AG09309 (cell line): ENCODE measurements at regions not wholly inside any gene's neighbourhood (a gene's known extent, or its start where the extent isn't known, plus 50 kb on each side); places are given as distances from the start of the nearest gene placed in this dataset.

Experiments used
- DNase-seq: peaks from one replicate; pipeline ENCODE4 v3.0.0-alpha.2; 2010; ENCODE audit warnings: low read depth
- H3K4me3 ChIP-seq: 2 replicates; pipeline ENCODE4 v1.5.1; 2011; ENCODE audit warnings: mild to moderate bottlenecking, low read depth, low read length, moderate library complexity; ENCODE audit not compliant: control insufficient read depth
- CTCF ChIP-seq: IDR thresholded peaks from 2 replicates; pipeline ENCODE4 v1.5.1; 2011; ENCODE audit warnings: mild to moderate bottlenecking, low read depth, low read length, inconsistent platforms; ENCODE audit not compliant: insufficient read depth, control insufficient read depth; ENCODE audit errors: missing control alignments

DNA sequence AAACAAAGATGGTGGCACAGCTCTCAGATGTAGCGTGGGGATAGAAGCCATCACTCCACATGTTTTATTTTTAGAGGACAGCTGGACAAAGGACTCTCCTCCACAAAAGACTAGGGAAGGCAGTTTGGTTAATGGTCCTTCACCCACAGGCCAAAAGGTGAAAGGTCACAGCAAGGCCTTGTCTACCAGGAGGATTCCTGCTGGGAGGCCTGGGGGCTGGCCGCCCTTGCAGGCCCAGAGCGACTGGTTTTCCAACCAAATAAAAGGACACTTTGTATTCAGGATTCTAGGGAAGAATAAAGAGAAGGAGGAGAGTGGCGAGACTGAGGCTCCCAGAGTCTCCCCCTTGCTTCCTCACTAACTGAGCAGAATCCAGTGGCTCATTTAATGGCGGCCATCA, 94.3 kb downstream of the AXIN2 start:
- H3K4me3 ChIP-seq, result no peak overlapping the region
- no peak for TF ChIP-seq CTCF
- no peak for DNase-seq

DNA sequence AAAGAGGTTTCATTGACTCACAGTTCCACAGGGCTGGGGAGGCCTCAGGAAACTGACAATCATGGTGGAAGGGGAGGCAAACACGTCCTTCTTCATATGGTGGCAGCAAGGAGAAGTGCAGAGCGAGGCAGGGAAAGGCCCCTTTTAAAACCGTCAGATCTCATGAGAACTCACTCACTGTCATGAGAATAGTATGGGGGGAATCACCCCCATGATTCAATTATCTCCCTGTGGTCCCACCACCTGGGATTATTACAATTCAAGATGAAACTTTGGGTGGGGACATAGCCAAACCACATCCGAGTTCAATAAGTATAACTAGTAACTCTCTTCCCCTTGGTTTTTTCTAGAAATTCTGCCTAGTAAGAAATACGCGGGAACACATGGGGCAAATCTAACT, 94.9 kb downstream of the AXIN2 start:
- H3K4me3 ChIP-seq, result no peak overlapping the region
- TF ChIP-seq CTCF, result no peak
- DNase-seq, result no peak

GRCh38 chr17:65463242-65463641, 98.2 kb downstream of the AXIN2 start:
- H3K4me3 ChIP-seq, result no peak overlapping the region
- TF ChIP-seq CTCF, result no peak
- DNase-seq, result no peak

DNA sequence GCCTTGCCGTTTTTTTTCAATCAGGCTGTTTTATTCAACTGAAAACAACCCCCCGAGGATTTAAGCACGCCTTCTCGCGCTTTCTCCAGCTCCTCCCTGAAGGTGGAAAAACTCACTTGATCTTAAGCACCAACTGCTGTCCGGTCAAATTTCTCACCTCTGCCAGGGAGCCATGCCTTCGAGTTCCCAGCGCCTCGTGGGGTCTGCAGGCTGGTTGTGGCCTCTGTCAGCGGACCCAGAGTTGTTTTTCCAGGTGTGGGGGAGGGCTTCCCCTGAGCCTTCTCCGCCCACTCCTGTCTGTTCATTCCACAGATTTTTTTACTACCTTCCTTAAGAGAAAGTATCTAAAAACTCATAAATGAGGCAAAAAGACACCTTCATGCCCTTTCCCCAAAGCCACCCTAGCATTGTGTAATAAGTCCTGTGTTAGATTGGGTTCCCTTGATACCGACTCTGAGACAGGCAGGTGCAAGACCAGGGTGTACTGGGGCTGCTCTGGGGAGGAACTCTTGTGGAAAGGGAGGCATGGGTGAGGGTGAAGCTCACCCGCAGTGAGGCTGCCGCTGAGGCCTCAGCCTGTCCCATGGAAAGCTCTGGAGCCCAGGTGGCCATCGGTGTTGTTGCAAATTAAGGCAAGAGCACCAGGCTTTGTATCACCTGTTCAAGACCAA, 101.6 kb downstream of the AXIN2 start:
- no peak for DNase-seq
- no peak for TF ChIP-seq CTCF
- H3K4me3 ChIP-seq, result no peak overlapping the region

DNA sequence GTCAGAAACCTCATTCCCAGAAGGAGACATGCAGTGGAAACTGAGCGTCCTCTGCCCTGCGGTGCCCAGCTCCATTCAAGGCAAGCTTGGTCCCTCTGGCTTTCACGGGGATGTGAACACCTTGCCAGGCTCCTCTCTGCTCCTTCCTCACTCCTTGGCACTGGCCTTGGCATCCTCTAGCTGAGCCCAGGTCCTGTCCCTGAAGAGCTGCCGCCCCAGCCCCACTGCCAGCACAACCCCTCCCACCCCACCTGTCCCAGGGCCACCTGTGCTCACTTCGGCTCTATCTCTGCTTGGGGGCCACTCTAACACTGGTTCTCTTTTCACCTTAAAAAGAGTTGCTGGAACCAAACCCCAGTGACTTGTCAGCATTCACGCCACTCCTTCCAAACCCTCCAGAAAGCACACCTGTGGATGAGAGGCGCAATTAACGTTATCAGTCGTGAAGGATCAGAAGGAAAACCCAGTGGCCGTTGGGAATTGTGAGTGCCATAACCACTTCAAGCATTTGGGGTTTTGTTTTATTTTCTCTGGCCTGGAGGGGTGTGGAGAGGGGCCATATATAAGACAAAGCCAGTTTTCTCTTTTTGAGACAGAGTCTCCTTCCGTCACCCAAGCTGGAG, 103.7 kb downstream of the AXIN2 start:
- DNase-seq, result no peak
- no peak overlapping the region for H3K4me3 ChIP-seq
- no peak for TF ChIP-seq CTCF

DNA sequence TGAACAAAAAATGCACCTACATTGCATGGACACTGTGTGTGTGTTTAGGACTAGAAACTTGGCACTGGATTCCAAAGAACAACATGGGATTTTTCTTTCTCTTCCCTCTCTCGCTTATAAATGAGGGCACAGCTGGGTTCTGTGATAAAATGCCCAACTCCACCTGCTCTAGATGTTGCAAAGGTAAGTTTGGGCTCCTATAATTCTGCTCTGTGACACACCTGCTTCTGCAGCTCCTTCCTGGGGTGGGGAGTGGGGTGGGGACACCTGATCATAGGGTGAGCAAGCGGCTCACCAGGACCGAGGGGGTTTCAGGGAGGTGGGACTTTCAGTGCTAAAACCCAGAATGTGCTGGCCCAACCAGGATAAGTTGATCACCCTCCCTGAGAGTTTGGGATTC, 104.3 kb downstream of the AXIN2 start:
- no peak for DNase-seq
- TF ChIP-seq CTCF, result no peak
- no peak overlapping the region for H3K4me3 ChIP-seq
